K562 (cell line): ENCODE measurements at regions not wholly inside any gene's neighbourhood (a gene's known extent, or its start where the extent isn't known, plus 50 kb on each side); places are given as distances from the start of the nearest gene placed in this dataset.

ENCODE experiments used
- GABPA ChIP-seq: fragments of 200-800 bp; sonication (Bioruptor generic); conservative IDR thresholded peaks from 2 replicates; pipeline ENCODE4 v1.6.1; 2016; ENCODE audit warnings: low read depth, missing genetic modification characterization, missing compliant biosample characterization
- TF ChIP-seq, protein P1 (sequence below): sonication (generic); formaldehyde crosslinking; IDR thresholded peaks from 2 replicates; pipeline ENCODE4 v1.8.1; 2023; ENCODE audit warnings: missing genetic modification reagents, mild to moderate bottlenecking, borderline replicate concordance
- TF ChIP-seq, protein P2 (sequence below): fragments of 450-650 bp; IDR thresholded peaks from 2 replicates; pipeline ENCODE4 v1.6.1; 2018; ENCODE audit not compliant: partially characterized antibody

DNA sequence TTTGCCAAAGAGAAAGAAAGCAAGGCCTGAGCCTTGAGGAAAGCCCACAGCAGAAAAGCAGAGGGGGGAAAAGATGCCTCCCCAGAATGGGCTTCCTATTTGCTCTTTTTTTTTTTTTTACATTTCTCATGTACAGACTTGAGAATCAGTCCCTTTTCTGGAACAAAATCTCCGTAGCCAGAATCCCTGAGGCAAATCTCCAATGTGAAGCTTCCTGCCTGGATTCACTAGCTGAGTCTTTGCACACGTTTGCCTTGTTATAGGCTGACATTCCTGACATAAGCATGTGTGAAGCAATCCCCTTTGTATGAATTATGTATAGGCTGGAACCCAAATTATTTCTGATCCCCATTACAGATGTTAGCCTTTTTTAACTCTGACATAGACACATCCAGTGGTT, 52.2 kb upstream of the ACTL6A start (continued):
- TF ChIP-seq, protein P1, sequence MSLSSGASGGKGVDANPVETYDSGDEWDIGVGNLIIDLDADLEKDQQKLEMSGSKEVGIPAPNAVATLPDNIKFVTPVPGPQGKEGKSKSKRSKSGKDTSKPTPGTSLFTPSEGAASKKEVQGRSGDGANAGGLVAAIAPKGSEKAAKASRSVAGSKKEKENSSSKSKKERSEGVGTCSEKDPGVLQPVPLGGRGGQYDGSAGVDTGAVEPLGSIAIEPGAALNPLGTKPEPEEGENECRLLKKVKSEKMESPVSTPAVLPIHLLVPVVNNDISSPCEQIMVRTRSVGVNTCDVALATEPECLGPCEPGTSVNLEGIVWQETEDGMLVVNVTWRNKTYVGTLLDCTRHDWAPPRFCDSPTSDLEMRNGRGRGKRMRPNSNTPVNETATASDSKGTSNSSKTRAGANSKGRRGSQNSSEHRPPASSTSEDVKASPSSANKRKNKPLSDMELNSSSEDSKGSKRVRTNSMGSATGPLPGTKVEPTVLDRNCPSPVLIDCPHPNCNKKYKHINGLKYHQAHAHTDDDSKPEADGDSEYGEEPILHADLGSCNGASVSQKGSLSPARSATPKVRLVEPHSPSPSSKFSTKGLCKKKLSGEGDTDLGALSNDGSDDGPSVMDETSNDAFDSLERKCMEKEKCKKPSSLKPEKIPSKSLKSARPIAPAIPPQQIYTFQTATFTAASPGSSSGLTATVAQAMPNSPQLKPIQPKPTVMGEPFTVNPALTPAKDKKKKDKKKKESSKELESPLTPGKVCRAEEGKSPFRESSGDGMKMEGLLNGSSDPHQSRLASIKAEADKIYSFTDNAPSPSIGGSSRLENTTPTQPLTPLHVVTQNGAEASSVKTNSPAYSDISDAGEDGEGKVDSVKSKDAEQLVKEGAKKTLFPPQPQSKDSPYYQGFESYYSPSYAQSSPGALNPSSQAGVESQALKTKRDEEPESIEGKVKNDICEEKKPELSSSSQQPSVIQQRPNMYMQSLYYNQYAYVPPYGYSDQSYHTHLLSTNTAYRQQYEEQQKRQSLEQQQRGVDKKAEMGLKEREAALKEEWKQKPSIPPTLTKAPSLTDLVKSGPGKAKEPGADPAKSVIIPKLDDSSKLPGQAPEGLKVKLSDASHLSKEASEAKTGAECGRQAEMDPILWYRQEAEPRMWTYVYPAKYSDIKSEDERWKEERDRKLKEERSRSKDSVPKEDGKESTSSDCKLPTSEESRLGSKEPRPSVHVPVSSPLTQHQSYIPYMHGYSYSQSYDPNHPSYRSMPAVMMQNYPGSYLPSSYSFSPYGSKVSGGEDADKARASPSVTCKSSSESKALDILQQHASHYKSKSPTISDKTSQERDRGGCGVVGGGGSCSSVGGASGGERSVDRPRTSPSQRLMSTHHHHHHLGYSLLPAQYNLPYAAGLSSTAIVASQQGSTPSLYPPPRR = no peak
- TF ChIP-seq, protein P2, sequence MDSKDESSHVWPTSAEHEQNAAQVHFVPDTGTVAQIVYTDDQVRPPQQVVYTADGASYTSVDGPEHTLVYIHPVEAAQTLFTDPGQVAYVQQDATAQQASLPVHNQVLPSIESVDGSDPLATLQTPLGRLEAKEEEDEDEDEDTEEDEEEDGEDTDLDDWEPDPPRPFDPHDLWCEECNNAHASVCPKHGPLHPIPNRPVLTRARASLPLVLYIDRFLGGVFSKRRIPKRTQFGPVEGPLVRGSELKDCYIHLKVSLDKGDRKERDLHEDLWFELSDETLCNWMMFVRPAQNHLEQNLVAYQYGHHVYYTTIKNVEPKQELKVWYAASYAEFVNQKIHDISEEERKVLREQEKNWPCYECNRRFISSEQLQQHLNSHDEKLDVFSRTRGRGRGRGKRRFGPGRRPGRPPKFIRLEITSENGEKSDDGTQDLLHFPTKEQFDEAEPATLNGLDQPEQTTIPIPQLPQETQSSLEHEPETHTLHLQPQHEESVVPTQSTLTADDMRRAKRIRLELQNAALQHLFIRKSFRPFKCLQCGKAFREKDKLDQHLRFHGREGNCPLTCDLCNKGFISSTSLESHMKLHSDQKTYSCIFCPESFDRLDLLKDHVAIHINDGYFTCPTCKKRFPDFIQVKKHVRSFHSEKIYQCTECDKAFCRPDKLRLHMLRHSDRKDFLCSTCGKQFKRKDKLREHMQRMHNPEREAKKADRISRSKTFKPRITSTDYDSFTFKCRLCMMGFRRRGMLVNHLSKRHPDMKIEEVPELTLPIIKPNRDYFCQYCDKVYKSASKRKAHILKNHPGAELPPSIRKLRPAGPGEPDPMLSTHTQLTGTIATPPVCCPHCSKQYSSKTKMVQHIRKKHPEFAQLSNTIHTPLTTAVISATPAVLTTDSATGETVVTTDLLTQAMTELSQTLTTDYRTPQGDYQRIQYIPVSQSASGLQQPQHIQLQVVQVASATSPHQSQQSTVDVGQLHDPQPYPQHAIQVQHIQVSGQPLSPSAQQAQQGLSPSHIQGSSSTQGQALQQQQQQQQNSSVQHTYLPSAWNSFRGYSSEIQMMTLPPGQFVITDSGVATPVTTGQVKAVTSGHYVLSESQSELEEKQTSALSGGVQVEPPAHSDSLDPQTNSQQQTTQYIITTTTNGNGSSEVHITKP = no peak
- TF ChIP-seq GABPA (tag) = no peak
